ENCODE measurements at regions not wholly inside any gene's neighbourhood (a gene's known extent, or its start where the extent isn't known, plus 50 kb on each side); places are given as distances from the start of the nearest gene placed in this dataset.

GRCh38 chr5:100434815-100435214, 100.4 kb upstream of the FAM174A start:
- no peaks in the 10 kb centered on the region for H3K9me3 ChIP-seq (ENCODE audit: control insufficient read depth, low read length)

GRCh38 chr5:100432741-100433140, 102.4 kb upstream of the FAM174A start:
- Histone ChIP-seq H3K27me3 (ENCODE audit: control insufficient read depth in 1 of 2, insufficient read depth in 2 of 2, low read length in 1 of 2) (no peaks in the 10 kb centered on the region), H3K9me3 (ENCODE audit: control insufficient read depth, low read length) (no peaks in the 10 kb centered on the region), H3K4me3 (ENCODE audit: low read length in 2 of 2) (no peak overlapping the region), H3K27ac (ENCODE audit: low read depth in 1 of 2, low read length in 2 of 2) (no peak overlapping the region), H3K36me3 (ENCODE audit: control insufficient read depth in 1 of 2, insufficient read depth in 2 of 2, low read length in 1 of 2) (no peaks in the 10 kb centered on the region), H3K4me1 (ENCODE audit: control insufficient read depth in 1 of 2, insufficient read depth in 2 of 2, low read length in 2 of 2) (no peaks in the 10 kb centered on the region)
- 48 to 62% methylated on average over 1 of the region's 1 CpG for WGBS, 2 donors
- intact Hi-C loops (cut with DNase I) = no loop called here
- DNase-seq (no peak), ATAC-seq (ENCODE audit: low FRiP score) (no peak)

More at GRCh38 chr5:100434815-100435214, 100.4 kb upstream of the FAM174A start:
- H3K4me1 ChIP-seq (ENCODE audit: control insufficient read depth in 1 of 2, insufficient read depth in 2 of 2, low read length in 2 of 2) = no peaks in the 10 kb centered on the region
- H3K27ac ChIP-seq (ENCODE audit: low read depth in 1 of 2, low read length in 2 of 2) = no peak overlapping the region
- H3K4me3 ChIP-seq (ENCODE audit: low read length in 2 of 2) = no peak overlapping the region
- intact Hi-C loops (cut with DNase I) = no loop called here
- no peaks in the 10 kb centered on the region for H3K27me3 ChIP-seq (ENCODE audit: control insufficient read depth in 1 of 2, insufficient read depth in 2 of 2, low read length in 1 of 2)
- DNase-seq (no peak), ATAC-seq (ENCODE audit: low FRiP score) (no peak)
- WGBS, 2 donors = 84 to 88% methylated on average over 4 of the region's 4 CpGs
- no peaks in the 10 kb centered on the region for H3K36me3 ChIP-seq (ENCODE audit: control insufficient read depth in 1 of 2, insufficient read depth in 2 of 2, low read length in 1 of 2)

GRCh38 chr5:100430268-100431195, 104.6 kb upstream of the FAM174A start:
- ATAC-seq (ENCODE audit: low FRiP score) (no peak), DNase-seq (peak; percentile 42 to 49)
- Histone ChIP-seq H3K36me3 (ENCODE audit: control insufficient read depth in 1 of 2, insufficient read depth in 2 of 2, low read length in 1 of 2) (no peaks in the 10 kb centered on the region), H3K4me3 (ENCODE audit: low read length in 2 of 2) (no peak overlapping the region), H3K4me1 (ENCODE audit: control insufficient read depth in 1 of 2, insufficient read depth in 2 of 2, low read length in 2 of 2) (no peaks in the 10 kb centered on the region), H3K9me3 (ENCODE audit: control insufficient read depth, low read length) (no peaks in the 10 kb centered on the region), H3K27ac (ENCODE audit: low read depth in 1 of 2, low read length in 2 of 2) (no peak overlapping the region), H3K27me3 (ENCODE audit: control insufficient read depth in 1 of 2, insufficient read depth in 2 of 2, low read length in 1 of 2) (no peaks in the 10 kb centered on the region)
- intact Hi-C loops (cut with DNase I) = no loop called here
- WGBS, 2 donors = 37 to 38% methylated on average over 4 of the region's 4 CpGs

GRCh38 chr5:100424787-100425186, 110.4 kb upstream of the FAM174A start:
- no peak for ATAC-seq (ENCODE audit: low FRiP score)
- Histone ChIP-seq H3K27ac (ENCODE audit: low read depth in 1 of 2, low read length in 2 of 2) (no peak overlapping the region), H3K36me3 (ENCODE audit: control insufficient read depth in 1 of 2, insufficient read depth in 2 of 2, low read length in 1 of 2) (no peaks in the 10 kb centered on the region), H3K4me1 (ENCODE audit: control insufficient read depth in 1 of 2, insufficient read depth in 2 of 2, low read length in 2 of 2) (no peaks in the 10 kb centered on the region), H3K27me3 (ENCODE audit: control insufficient read depth in 1 of 2, insufficient read depth in 2 of 2, low read length in 1 of 2) (no peaks in the 10 kb centered on the region), H3K9me3 (ENCODE audit: control insufficient read depth, low read length) (no peaks in the 10 kb centered on the region), H3K4me3 (ENCODE audit: low read length in 2 of 2) (no peak overlapping the region)
- intact Hi-C loops (cut with DNase I) = no loop called here
- DNase-seq = no peak
- WGBS, 2 donors = 97% methylated on average over 4 of the region's 4 CpGs

- H3K27ac ChIP-seq (ENCODE audit: low read depth in 1 of 2, low read length in 2 of 2) = no peak overlapping the region
- intact Hi-C loops (cut with DNase I) = no loop called here
- H3K4me1 ChIP-seq (ENCODE audit: control insufficient read depth in 1 of 2, insufficient read depth in 2 of 2, low read length in 2 of 2) = no peaks in the 10 kb centered on the region
- no peaks in the 10 kb centered on the region for H3K36me3 ChIP-seq (ENCODE audit: control insufficient read depth in 1 of 2, insufficient read depth in 2 of 2, low read length in 1 of 2)
- DNase-seq (no peak), ATAC-seq (ENCODE audit: low FRiP score) (no peak)
- no peaks in the 10 kb centered on the region for H3K27me3 ChIP-seq (ENCODE audit: control insufficient read depth in 1 of 2, insufficient read depth in 2 of 2, low read length in 1 of 2)
- 70 to 72% methylated on average over 1 of the region's 4 CpGs for WGBS, 2 donors
- no peaks in the 10 kb centered on the region for H3K9me3 ChIP-seq (ENCODE audit: control insufficient read depth, low read length)
- no peak overlapping the region for H3K4me3 ChIP-seq (ENCODE audit: low read length in 2 of 2)
Observed at GRCh38 chr5:100424017-100424416, 111.2 kb upstream of the FAM174A start.

GRCh38 chr5:100423330-100423729, 111.8 kb upstream of the FAM174A start:
- ATAC-seq (ENCODE audit: low FRiP score) (no peak), DNase-seq (no peak)
- Histone ChIP-seq H3K27ac (ENCODE audit: low read depth in 1 of 2, low read length in 2 of 2) (no peak overlapping the region), H3K4me3 (ENCODE audit: low read length in 2 of 2) (no peak overlapping the region), H3K27me3 (ENCODE audit: control insufficient read depth in 1 of 2, insufficient read depth in 2 of 2, low read length in 1 of 2) (no peaks in the 10 kb centered on the region), H3K36me3 (ENCODE audit: control insufficient read depth in 1 of 2, insufficient read depth in 2 of 2, low read length in 1 of 2) (no peaks in the 10 kb centered on the region), H3K9me3 (ENCODE audit: control insufficient read depth, low read length) (no peaks in the 10 kb centered on the region), H3K4me1 (ENCODE audit: control insufficient read depth in 1 of 2, insufficient read depth in 2 of 2, low read length in 2 of 2) (no peaks in the 10 kb centered on the region)
- intact Hi-C loops (cut with DNase I) = no loop called here
- WGBS, 2 donors = 63 to 70% methylated on average over 5 of the region's 5 CpGs

- intact Hi-C loops (cut with DNase I) = no loop called here
- DNase-seq = no peak
- Histone ChIP-seq H3K36me3 (ENCODE audit: control insufficient read depth in 1 of 2, insufficient read depth in 2 of 2, low read length in 1 of 2) (no peaks in the 10 kb centered on the region), H3K27me3 (ENCODE audit: control insufficient read depth in 1 of 2, insufficient read depth in 2 of 2, low read length in 1 of 2) (no peaks in the 10 kb centered on the region), H3K9me3 (ENCODE audit: control insufficient read depth, low read length) (no peaks in the 10 kb centered on the region), H3K27ac (ENCODE audit: low read depth in 1 of 2, low read length in 2 of 2) (no peak overlapping the region), H3K4me3 (ENCODE audit: low read length in 2 of 2) (no peak overlapping the region), H3K4me1 (ENCODE audit: control insufficient read depth in 1 of 2, insufficient read depth in 2 of 2, low read length in 2 of 2) (no peaks in the 10 kb centered on the region)
- ATAC-seq (ENCODE audit: low FRiP score) = no peak
Observed at GRCh38 chr5:100421360-100421759, 113.8 kb upstream of the FAM174A start.

- H3K9me3 ChIP-seq (ENCODE audit: control insufficient read depth, low read length) = no peaks in the 10 kb centered on the region
- WGBS, 2 donors = 3 to 4% methylated on average over 1 of the region's 1 CpG
Observed at GRCh38 chr5:100418231-100418630, 116.9 kb upstream of the FAM174A start.

GRCh38 chr5:100409660-100410151, 125.5 kb upstream of the FAM174A start:
- ATAC-seq (ENCODE audit: low FRiP score) (no peak), DNase-seq (no peak)
- no peaks in the 10 kb centered on the region for H3K36me3 ChIP-seq (ENCODE audit: control insufficient read depth in 1 of 2, insufficient read depth in 2 of 2, low read length in 1 of 2)
- no peaks in the 10 kb centered on the region for H3K27me3 ChIP-seq (ENCODE audit: control insufficient read depth in 1 of 2, insufficient read depth in 2 of 2, low read length in 1 of 2)
- no peaks in the 10 kb centered on the region for H3K4me1 ChIP-seq (ENCODE audit: control insufficient read depth in 1 of 2, insufficient read depth in 2 of 2, low read length in 2 of 2)
- peaks cover 2% of the 10 kb centered on the region for H3K9me3 ChIP-seq (ENCODE audit: control insufficient read depth, low read length)
- H3K4me3 ChIP-seq (ENCODE audit: low read length in 2 of 2) = no peak overlapping the region
- 47 to 53% methylated on average over 3 of the region's 3 CpGs for WGBS, 2 donors
- intact Hi-C loops (cut with DNase I) = no loop called here
- no peak overlapping the region for H3K27ac ChIP-seq (ENCODE audit: low read depth in 1 of 2, low read length in 2 of 2)

More at GRCh38 chr5:100418231-100418630, 116.9 kb upstream of the FAM174A start:
- Histone ChIP-seq H3K4me3 (ENCODE audit: low read length in 2 of 2) (no peak overlapping the region), H3K36me3 (ENCODE audit: control insufficient read depth in 1 of 2, insufficient read depth in 2 of 2, low read length in 1 of 2) (no peaks in the 10 kb centered on the region), H3K4me1 (ENCODE audit: control insufficient read depth in 1 of 2, insufficient read depth in 2 of 2, low read length in 2 of 2) (no peaks in the 10 kb centered on the region), H3K27ac (ENCODE audit: low read depth in 1 of 2, low read length in 2 of 2) (no peak overlapping the region), H3K27me3 (ENCODE audit: control insufficient read depth in 1 of 2, insufficient read depth in 2 of 2, low read length in 1 of 2) (no peaks in the 10 kb centered on the region)
- DNase-seq (no peak), ATAC-seq (ENCODE audit: low FRiP score) (no peak)
- intact Hi-C loops (cut with DNase I) = no loop called here
